ENCODE measurements at regions not wholly inside any gene's neighbourhood (a gene's known extent, or its start where the extent isn't known, plus 50 kb on each side); places are given as distances from the start of the nearest gene placed in this dataset.

GRCh38 chr2:16394986-16395550 lies 270.6 kb downstream of the CYRIA start:
- no peaks in the 10 kb centered on the region for H3K36me3 ChIP-seq
- intact Hi-C loops (cut with DNase I) = no loop called here
- no peak overlapping the region for H3K4me3 ChIP-seq (replicated peaks in 1 of 3)
- H3K27ac ChIP-seq = no peak overlapping the region
- TF ChIP-seq CTCF (IDR thresholded peaks at IDR 0.05) = no peak
- no peak for TF ChIP-seq POLR2A (IDR thresholded peaks at IDR 0.05)
- DNase-seq = no peak
- 56 to 65% methylated on average over 3 of the region's 3 CpGs for WGBS, 2 donors
- H3K27me3 ChIP-seq = no peaks in the 10 kb centered on the region
- no peaks in the 10 kb centered on the region for H3K9me3 ChIP-seq
- H3K4me1 ChIP-seq = no peaks in the 10 kb centered on the region

GRCh38 chr2:16394072-16394985 lies 271.3 kb downstream of the CYRIA start:
- intact Hi-C loops (cut with DNase I) = no loop called here
- Histone ChIP-seq H3K4me3 (replicated peaks in 1 of 3) (no peak overlapping the region), H3K27me3 (no peaks in the 10 kb centered on the region), H3K36me3 (no peaks in the 10 kb centered on the region), H3K27ac (no peak overlapping the region), H3K9me3 (no peaks in the 10 kb centered on the region), H3K4me1 (no peaks in the 10 kb centered on the region)
- 55 to 81% methylated on average over 8 to 15 of the region's 15 CpGs for WGBS, 2 donors
- no peak for DNase-seq
- no peak for TF ChIP-seq POLR2A (IDR thresholded peaks at IDR 0.05)
- no peak for TF ChIP-seq CTCF (IDR thresholded peaks at IDR 0.05)

GRCh38 chr2:16393500-16394071 lies 272.0 kb downstream of the CYRIA start:
- WGBS, 2 donors = 77 to 81% methylated on average over 8 of the region's 8 CpGs
- H3K9me3 ChIP-seq = no peaks in the 10 kb centered on the region
- intact Hi-C loops (cut with DNase I) = no loop called here
- no peak for TF ChIP-seq CTCF (IDR thresholded peaks at IDR 0.05)
- TF ChIP-seq POLR2A (IDR thresholded peaks at IDR 0.05) = no peak
- H3K27ac ChIP-seq = no peak overlapping the region
- no peaks in the 10 kb centered on the region for H3K4me1 ChIP-seq
- DNase-seq = no peak
- H3K27me3 ChIP-seq = no peaks in the 10 kb centered on the region
- H3K36me3 ChIP-seq = no peaks in the 10 kb centered on the region
- no peak overlapping the region for H3K4me3 ChIP-seq (replicated peaks in 1 of 3)

GRCh38 chr2:16392647-16393499 lies 272.8 kb downstream of the CYRIA start:
- H3K27me3 ChIP-seq = no peaks in the 10 kb centered on the region
- WGBS, 2 donors = 63 to 66% methylated on average over 13 of the region's 14 CpGs
- intact Hi-C loops (cut with DNase I) = no loop called here
- H3K4me1 ChIP-seq = no peaks in the 10 kb centered on the region
- DNase-seq = no peak
- no peak overlapping the region for H3K27ac ChIP-seq
- no peaks in the 10 kb centered on the region for H3K36me3 ChIP-seq
- TF ChIP-seq POLR2A (IDR thresholded peaks at IDR 0.05) (no peak), CTCF (IDR thresholded peaks at IDR 0.05) (no peak)
- H3K9me3 ChIP-seq = no peaks in the 10 kb centered on the region
- no peak overlapping the region for H3K4me3 ChIP-seq (replicated peaks in 1 of 3)

Data from thyroid gland (tissue), 4 donors.